ENCODE measurements at regions not wholly inside any gene's neighbourhood (a gene's known extent, or its start where the extent isn't known, plus 50 kb on each side); places are given as distances from the start of the nearest gene placed in this dataset.

DNA sequence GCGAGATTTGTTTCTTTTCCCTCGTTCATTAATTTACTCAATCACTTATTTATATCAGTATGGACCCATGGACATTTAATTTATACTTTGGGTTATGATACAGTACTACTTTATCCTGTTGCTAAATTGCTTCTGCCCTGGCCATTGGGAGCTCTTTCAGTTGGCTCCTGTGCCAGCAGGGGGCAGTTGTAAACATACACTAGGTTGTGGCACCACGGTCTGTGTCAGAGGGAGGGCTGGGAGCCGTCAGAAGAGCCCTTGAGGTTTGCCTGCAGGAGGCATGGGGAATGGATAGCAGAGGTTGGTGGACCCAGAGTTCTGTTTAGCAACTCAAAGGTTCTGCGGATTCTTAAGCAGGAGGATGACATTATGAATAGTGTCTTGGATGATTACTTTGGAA is 94.3 kb downstream of the ERCC5 start:
- H2AFZ ChIP-seq (ENCODE audit: low read length, unreplicated experiment) = no peak overlapping the region
- H3K79me2 ChIP-seq (ENCODE audit: control insufficient read depth, insufficient read depth, low read length, unreplicated experiment) = no peaks in the 10 kb centered on the region
- no peak overlapping the region for H3K4me3 ChIP-seq (ENCODE audit: low read depth, low read length)
- H3K36me3 ChIP-seq (ENCODE audit: insufficient read depth, low read length) = no peaks in the 10 kb centered on the region
- no peak overlapping the region for H3K27ac ChIP-seq (ENCODE audit: low read depth, low read length)
- H3K27me3 ChIP-seq (ENCODE audit: insufficient read depth, low read length) = peaks cover 14% of the 10 kb centered on the region; the same call in 1 of the 2 replicates
- H3K4me1 ChIP-seq (ENCODE audit: control insufficient read depth, insufficient read depth, low read length, unreplicated experiment) = no peaks in the 10 kb centered on the region

DNA sequence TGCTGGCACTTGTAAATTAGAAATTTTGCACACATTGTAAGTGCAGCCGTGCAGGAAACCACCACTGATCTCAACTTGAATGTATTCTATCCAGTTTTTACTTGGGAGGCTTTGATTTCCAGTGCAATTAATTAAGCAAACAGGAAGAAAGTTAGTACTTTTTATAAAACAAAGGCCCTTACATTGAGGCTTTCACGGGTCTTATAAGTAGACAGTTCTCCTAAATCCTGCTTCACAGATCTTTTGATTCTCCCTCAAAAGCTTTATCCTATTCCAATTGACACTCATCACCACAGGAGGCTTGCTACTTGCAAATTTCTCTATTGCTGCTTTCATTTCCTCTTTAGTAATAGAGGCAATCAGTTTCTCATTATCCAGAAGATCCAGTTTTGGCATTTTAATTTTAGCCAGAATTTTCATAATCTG is 90.1 kb downstream of the ERCC5 start:
- H3K36me3 ChIP-seq (ENCODE audit: insufficient read depth, low read length) = no peaks in the 10 kb centered on the region
- H3K27ac ChIP-seq (ENCODE audit: low read depth, low read length) = no peak overlapping the region
- no peaks in the 10 kb centered on the region for H3K4me1 ChIP-seq (ENCODE audit: control insufficient read depth, insufficient read depth, low read length, unreplicated experiment)
- no peaks in the 10 kb centered on the region for H3K79me2 ChIP-seq (ENCODE audit: control insufficient read depth, insufficient read depth, low read length, unreplicated experiment)
- no peak overlapping the region for H2AFZ ChIP-seq (ENCODE audit: low read length, unreplicated experiment)
- no peak overlapping the region for H3K4me3 ChIP-seq (ENCODE audit: low read depth, low read length)
- peaks cover 17% of the 10 kb centered on the region; the same call in 1 of the 2 replicates for H3K27me3 ChIP-seq (ENCODE audit: insufficient read depth, low read length)

DNA sequence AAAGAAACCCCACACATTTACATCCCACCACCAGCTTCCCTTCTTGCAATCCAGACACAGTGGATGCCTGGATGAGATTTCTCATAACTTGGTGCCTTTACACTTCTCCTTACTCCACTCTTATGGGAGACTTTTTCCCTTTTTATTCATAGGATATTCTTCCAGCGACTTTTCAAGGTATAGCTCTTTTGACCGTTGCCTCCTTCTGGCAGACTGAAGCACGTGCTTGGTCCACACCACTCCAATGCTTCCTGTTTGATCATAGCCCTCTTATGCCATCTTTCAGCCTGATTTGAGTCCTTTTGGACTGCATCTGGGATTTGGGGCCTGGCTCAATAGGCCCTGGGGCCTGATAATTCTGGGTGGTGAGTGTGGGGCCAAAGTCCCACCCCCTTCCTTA is 87.7 kb downstream of the ERCC5 start:
- Histone ChIP-seq H3K27ac (ENCODE audit: low read depth, low read length) (no peak overlapping the region), H3K4me1 (ENCODE audit: control insufficient read depth, insufficient read depth, low read length, unreplicated experiment) (no peaks in the 10 kb centered on the region), H3K79me2 (ENCODE audit: control insufficient read depth, insufficient read depth, low read length, unreplicated experiment) (no peaks in the 10 kb centered on the region), H3K27me3 (ENCODE audit: insufficient read depth, low read length) (peaks cover 21% of the 10 kb centered on the region), H3K4me3 (ENCODE audit: low read depth, low read length) (no peak overlapping the region), H3K36me3 (ENCODE audit: insufficient read depth, low read length) (no peaks in the 10 kb centered on the region), H2AFZ (ENCODE audit: low read length, unreplicated experiment) (no peak overlapping the region)

DNA sequence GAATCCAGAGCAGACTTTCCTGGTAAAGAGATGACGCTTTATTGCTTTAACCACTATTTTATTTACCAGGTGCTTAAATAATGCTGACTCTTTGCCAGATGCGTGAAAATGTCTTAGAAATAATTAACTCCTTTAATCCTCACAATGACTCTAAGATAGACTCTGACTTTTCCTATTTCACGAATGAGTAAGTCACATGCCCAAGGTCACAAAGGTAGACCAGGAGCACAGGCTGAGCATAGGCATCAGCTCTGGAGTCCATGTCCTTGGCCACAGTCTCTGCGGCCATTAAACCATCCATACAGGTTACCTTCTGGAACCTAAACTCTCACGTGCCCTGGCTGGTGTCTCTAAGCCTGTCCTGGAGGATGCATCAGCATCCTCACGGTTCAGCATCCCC is 87.3 kb downstream of the ERCC5 start:
- H3K27ac ChIP-seq (ENCODE audit: low read depth, low read length) = no peak overlapping the region
- no peaks in the 10 kb centered on the region for H3K79me2 ChIP-seq (ENCODE audit: control insufficient read depth, insufficient read depth, low read length, unreplicated experiment)
- H3K36me3 ChIP-seq (ENCODE audit: insufficient read depth, low read length) = no peaks in the 10 kb centered on the region
- no peaks in the 10 kb centered on the region for H3K4me1 ChIP-seq (ENCODE audit: control insufficient read depth, insufficient read depth, low read length, unreplicated experiment)
- H3K27me3 ChIP-seq (ENCODE audit: insufficient read depth, low read length) = peaks cover 19% of the 10 kb centered on the region
- H2AFZ ChIP-seq (ENCODE audit: low read length, unreplicated experiment) = no peak overlapping the region
- no peak overlapping the region for H3K4me3 ChIP-seq (ENCODE audit: low read depth, low read length)

DNA sequence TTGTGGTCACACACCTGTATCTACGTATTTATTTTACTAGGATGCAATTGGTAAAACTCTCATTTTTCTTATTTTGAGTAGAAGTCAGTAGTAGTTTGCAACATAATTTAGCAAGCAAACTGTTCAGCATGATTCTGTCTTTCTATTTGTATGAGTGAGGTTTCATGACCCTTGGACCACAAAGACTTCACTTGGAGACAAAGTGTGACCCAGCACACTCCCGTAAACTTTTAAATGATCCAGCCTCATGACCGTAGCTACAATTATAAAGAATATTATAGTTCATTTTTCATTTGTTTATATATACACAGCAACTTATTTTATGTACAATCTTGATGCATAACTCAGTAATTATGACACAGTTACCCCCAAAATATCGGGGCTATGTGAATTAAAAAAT is 86.5 kb downstream of the ERCC5 start:
- no peak overlapping the region for H2AFZ ChIP-seq (ENCODE audit: low read length, unreplicated experiment)
- no peak overlapping the region for H3K27ac ChIP-seq (ENCODE audit: low read depth, low read length)
- H3K4me1 ChIP-seq (ENCODE audit: control insufficient read depth, insufficient read depth, low read length, unreplicated experiment) = no peaks in the 10 kb centered on the region
- H3K79me2 ChIP-seq (ENCODE audit: control insufficient read depth, insufficient read depth, low read length, unreplicated experiment) = no peaks in the 10 kb centered on the region
- no peak overlapping the region for H3K4me3 ChIP-seq (ENCODE audit: low read depth, low read length)
- peaks cover 23% of the 10 kb centered on the region for H3K27me3 ChIP-seq (ENCODE audit: insufficient read depth, low read length)
- no peaks in the 10 kb centered on the region for H3K36me3 ChIP-seq (ENCODE audit: insufficient read depth, low read length)

DNA sequence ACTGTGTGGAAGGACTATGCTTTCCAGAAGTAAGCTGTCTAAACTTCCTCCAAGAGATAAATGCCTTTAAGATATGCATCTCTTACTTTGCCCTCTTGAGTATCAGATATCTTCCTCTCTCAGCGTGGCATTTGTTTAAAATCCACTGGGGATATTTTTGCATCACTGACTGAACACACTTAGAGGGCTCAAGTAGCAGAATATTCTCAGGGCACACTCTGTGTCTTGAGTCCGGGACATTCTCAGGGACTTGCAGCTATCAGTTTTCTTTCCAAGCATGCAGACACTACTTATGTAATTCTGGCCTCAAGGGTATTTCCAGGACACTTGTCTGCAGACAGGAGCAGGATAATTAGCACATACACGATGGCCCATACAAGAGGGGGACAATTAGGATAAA is 84.7 kb downstream of the ERCC5 start:
- no peaks in the 10 kb centered on the region for H3K36me3 ChIP-seq (ENCODE audit: insufficient read depth, low read length)
- H3K79me2 ChIP-seq (ENCODE audit: control insufficient read depth, insufficient read depth, low read length, unreplicated experiment) = no peaks in the 10 kb centered on the region
- no peaks in the 10 kb centered on the region for H3K4me1 ChIP-seq (ENCODE audit: control insufficient read depth, insufficient read depth, low read length, unreplicated experiment)
- H2AFZ ChIP-seq (ENCODE audit: low read length, unreplicated experiment) = no peak overlapping the region
- H3K4me3 ChIP-seq (ENCODE audit: low read depth, low read length) = no peak overlapping the region
- H3K27ac ChIP-seq (ENCODE audit: low read depth, low read length) = no peak overlapping the region
- H3K27me3 ChIP-seq (ENCODE audit: insufficient read depth, low read length) = peaks cover 23% of the 10 kb centered on the region

DNA sequence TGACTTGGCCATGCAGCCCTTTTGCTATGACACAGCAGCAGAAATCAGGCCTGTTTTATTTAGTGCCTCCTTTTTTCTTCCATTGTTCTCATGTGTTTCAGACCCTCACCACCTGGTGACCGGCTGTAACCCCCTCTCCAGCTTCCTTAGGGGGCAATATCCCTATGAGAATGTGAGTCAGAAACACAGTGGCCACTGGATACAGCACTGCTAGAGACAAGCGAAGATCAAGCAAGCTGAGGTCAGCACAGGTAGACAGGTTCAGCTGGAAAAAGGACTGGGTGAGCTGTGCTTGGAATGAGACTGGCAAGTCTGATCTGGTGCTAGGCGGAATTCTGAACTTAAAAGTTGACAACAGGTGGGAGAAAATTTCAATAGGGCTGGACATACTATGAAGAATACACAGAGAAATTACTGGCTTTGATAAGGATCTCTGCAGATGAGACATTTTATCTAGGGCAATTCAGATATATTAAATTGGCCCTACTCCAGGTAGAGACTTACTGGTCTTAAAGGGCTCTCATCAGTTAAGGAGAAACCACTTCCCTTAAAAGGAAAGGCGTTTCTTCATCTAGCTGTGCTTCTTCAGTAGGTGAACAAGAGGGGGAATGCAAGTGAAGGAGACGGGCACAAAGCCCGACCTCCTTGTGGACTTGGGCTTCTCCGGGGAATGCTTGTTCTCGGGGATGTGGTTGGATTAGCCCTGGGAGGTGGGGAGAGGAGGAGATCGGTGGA is 83.3 kb downstream of the ERCC5 start:
- Histone ChIP-seq H3K27ac (ENCODE audit: low read depth, low read length) (no peak overlapping the region), H3K36me3 (ENCODE audit: insufficient read depth, low read length) (no peaks in the 10 kb centered on the region), H3K27me3 (ENCODE audit: insufficient read depth, low read length) (peaks cover 22% of the 10 kb centered on the region), H3K79me2 (ENCODE audit: control insufficient read depth, insufficient read depth, low read length, unreplicated experiment) (no peaks in the 10 kb centered on the region), H2AFZ (ENCODE audit: low read length, unreplicated experiment) (no peak overlapping the region), H3K4me3 (ENCODE audit: low read depth, low read length) (no peak overlapping the region), H3K4me1 (ENCODE audit: control insufficient read depth, insufficient read depth, low read length, unreplicated experiment) (no peaks in the 10 kb centered on the region)

Measured in ACC112 (cell line).